GM19467 (cell line): ENCODE measurements at regions not wholly inside any gene's neighbourhood (a gene's known extent, or its start where the extent isn't known, plus 50 kb on each side); places are given as distances from the start of the nearest gene placed in this dataset.

Experiments
- ATAC-seq: cut with Tn5 transposase; IDR thresholded peaks from one replicate; pipeline ENCODE4 v1.9.1; 2021; ENCODE audit warnings: mild to moderate bottlenecking, moderate library complexity; ENCODE audit not compliant: unreplicated experiment

- ATAC-seq, result no peak
These were observed 201.2 kb upstream of the PARD3B start for GRCh38 chr2:204344119-204344518.

GRCh38 chr2:204346906-204347305, 198.4 kb upstream of the PARD3B start:
- no peak for ATAC-seq

- ATAC-seq, result no peak
These were observed 191.5 kb upstream of the PARD3B start for GRCh38 chr2:204353823-204354222.

GRCh38 chr2:204354442-204354856, 190.8 kb upstream of the PARD3B start:
- ATAC-seq, result no peak

GRCh38 chr2:204355688-204356087, 189.6 kb upstream of the PARD3B start:
- ATAC-seq, result no peak

GRCh38 chr2:204356151-204356641, 189.1 kb upstream of the PARD3B start:
- no peak for ATAC-seq

- no peak for ATAC-seq
These were observed 188.0 kb upstream of the PARD3B start for GRCh38 chr2:204357286-204357685.

- no peak for ATAC-seq
These were observed 186.2 kb upstream of the PARD3B start for GRCh38 chr2:204359076-204359475.

- no peak for ATAC-seq
These were observed 184.9 kb upstream of the PARD3B start for GRCh38 chr2:204360218-204361007.

- no peak for ATAC-seq
These were observed 183.5 kb upstream of the PARD3B start for GRCh38 chr2:204361738-204362137.

- no peak for ATAC-seq
These were observed 182.7 kb upstream of the PARD3B start for GRCh38 chr2:204362581-204362980.

GRCh38 chr2:204363513-204363912, 181.8 kb upstream of the PARD3B start:
- ATAC-seq, result no peak

GRCh38 chr2:204364860-204365535, 180.3 kb upstream of the PARD3B start:
- no peak for ATAC-seq

- ATAC-seq, result no peak
These were observed 179.5 kb upstream of the PARD3B start for GRCh38 chr2:204365811-204366210.

- no peak for ATAC-seq
These were observed 177.8 kb upstream of the PARD3B start for GRCh38 chr2:204367466-204367865.

GRCh38 chr2:204370172-204370718, 175.0 kb upstream of the PARD3B start:
- no peak for ATAC-seq

- ATAC-seq, result no peak
These were observed 171.3 kb upstream of the PARD3B start for GRCh38 chr2:204373942-204374341.

- no peak for ATAC-seq
These were observed 165.0 kb upstream of the PARD3B start for GRCh38 chr2:204380141-204380881.

GRCh38 chr2:204386668-204387067, 158.6 kb upstream of the PARD3B start:
- ATAC-seq, result no peak

- ATAC-seq, result no peak
These were observed 156.2 kb upstream of the PARD3B start for GRCh38 chr2:204389120-204389519.

GRCh38 chr2:204389856-204390255, 155.4 kb upstream of the PARD3B start:
- no peak for ATAC-seq
